ENCODE measurements at regions not wholly inside any gene's neighbourhood (a gene's known extent, or its start where the extent isn't known, plus 50 kb on each side); places are given as distances from the start of the nearest gene placed in this dataset. TPM values are rescaled to one million over a fixed set of nuclear protein-coding genes. Genes with fewer than 3 reads are reported as not detected.

Small RNAs in the stretch of these regions (small RNA-seq; reads per million reads assigned to genes)
- not detected for gene AC100757.2 (ENCODE audit: low replicate concordance)

Data from GM23338 (cell line).